ENCODE measurements at regions not wholly inside any gene's neighbourhood (a gene's known extent, or its start where the extent isn't known, plus 50 kb on each side); places are given as distances from the start of the nearest gene placed in this dataset.
"Not testable (repeated sequence)": the region's sequence is repeated elsewhere in the genome, so short reads cannot be mapped to it uniquely, and the experiment has no call there.

GRCh38 chr4:186405957-186406356 lies 140.0 kb downstream of the F11 start:
- Mint-ChIP-seq H3K4me3 (no peak overlapping the region), H3K27me3 (no peaks in the 10 kb centered on the region)

GRCh38 chr4:186404562-186405134 lies 138.7 kb downstream of the F11 start:
- no peaks in the 10 kb centered on the region for H3K36me3 Mint-ChIP-seq
- no peak overlapping the region for H3K27ac Mint-ChIP-seq
- H3K4me1 Mint-ChIP-seq: no peaks in the 10 kb centered on the region
- peaks cover 9% of the 10 kb centered on the region for H3K9me3 Mint-ChIP-seq
- DNase-seq: no peak
- no peak overlapping the region for H3K4me3 Mint-ChIP-seq
- CTCF ChIA-PET: interaction anchor here (1.2 kb wide), 1 partner anchor 268 kb away, joined by 3 read pairs; no protein-coding TSS in a partner anchor
- no peaks in the 10 kb centered on the region for H3K27me3 Mint-ChIP-seq

More at GRCh38 chr4:186405957-186406356, 140.0 kb downstream of the F11 start:
- DNase-seq: no peak
- H3K9me3 Mint-ChIP-seq: peaks cover 9% of the 10 kb centered on the region
- H3K4me1 Mint-ChIP-seq: no peaks in the 10 kb centered on the region
- no peak overlapping the region for H3K27ac Mint-ChIP-seq
- no peaks in the 10 kb centered on the region for H3K36me3 Mint-ChIP-seq
- CTCF ChIA-PET: interaction anchor here (1.2 kb wide), 1 partner anchor 269 kb away, joined by 3 read pairs; no protein-coding TSS in a partner anchor

GRCh38 chr4:186400676-186401075 lies 134.7 kb downstream of the F11 start:
- Mint-ChIP-seq H3K4me1 (no peaks in the 10 kb centered on the region), H3K36me3 (no peaks in the 10 kb centered on the region), H3K27me3 (no peaks in the 10 kb centered on the region), H3K4me3 (no peak overlapping the region), H3K9me3 (peaks cover 3% of the 10 kb centered on the region), H3K27ac (no peak overlapping the region)
- CTCF ChIA-PET: no interaction called here
- no peak for DNase-seq

GRCh38 chr4:186392017-186392416 lies 126.0 kb downstream of the F11 start:
- CTCF ChIA-PET: no interaction called here
- no peaks in the 10 kb centered on the region for H3K4me1 Mint-ChIP-seq
- DNase-seq: no peak
- H3K27ac Mint-ChIP-seq: no peak overlapping the region
- H3K4me3 Mint-ChIP-seq: no peak overlapping the region
- no peaks in the 10 kb centered on the region for H3K27me3 Mint-ChIP-seq
- no peaks in the 10 kb centered on the region for H3K9me3 Mint-ChIP-seq
- H3K36me3 Mint-ChIP-seq: no peaks in the 10 kb centered on the region

- CTCF ChIA-PET, H3K4me3 Mint-ChIP-seq, DNase-seq, H3K36me3 Mint-ChIP-seq, H3K9me3 Mint-ChIP-seq, H3K27me3 Mint-ChIP-seq: not testable (repeated sequence)
- peak overlapping the region; percentile 2 for H3K27ac Mint-ChIP-seq
- peaks cover 15% of the 10 kb centered on the region for H3K4me1 Mint-ChIP-seq
Measured at GRCh38 chr4:186384328-186384727, 118.3 kb downstream of the F11 start.

GRCh38 chr4:186368281-186368680 lies 102.3 kb downstream of the F11 start:
- no peaks in the 10 kb centered on the region for H3K36me3 Mint-ChIP-seq
- DNase-seq: no peak
- H3K4me1 Mint-ChIP-seq: no peaks in the 10 kb centered on the region
- CTCF ChIA-PET: no interaction called here
- H3K9me3 Mint-ChIP-seq: peaks cover 13% of the 10 kb centered on the region
- no peak overlapping the region for H3K4me3 Mint-ChIP-seq
- no peaks in the 10 kb centered on the region for H3K27me3 Mint-ChIP-seq
- no peak overlapping the region for H3K27ac Mint-ChIP-seq

GRCh38 chr4:186366326-186366725 lies 100.3 kb downstream of the F11 start:
- Mint-ChIP-seq H3K9me3 (peaks cover 13% of the 10 kb centered on the region), H3K27me3 (no peaks in the 10 kb centered on the region), H3K36me3 (no peaks in the 10 kb centered on the region), H3K4me3 (no peak overlapping the region), H3K27ac (no peak overlapping the region), H3K4me1 (no peaks in the 10 kb centered on the region)
- no peak for DNase-seq
- CTCF ChIA-PET: no interaction called here

GRCh38 chr4:186363038-186363437 lies 97.0 kb downstream of the F11 start:
- H3K4me3 Mint-ChIP-seq, DNase-seq, H3K27me3 Mint-ChIP-seq, H3K27ac Mint-ChIP-seq, H3K4me1 Mint-ChIP-seq, H3K36me3 Mint-ChIP-seq: not testable (repeated sequence)
- H3K9me3 Mint-ChIP-seq: peaks cover 13% of the 10 kb centered on the region
- CTCF ChIA-PET: interaction anchor here (2.1 kb wide), 1 partner anchor 224 kb away, joined by 6 read pairs; no protein-coding TSS in a partner anchor

- Mint-ChIP-seq H3K27me3 (no peaks in the 10 kb centered on the region), H3K4me1 (no peaks in the 10 kb centered on the region), H3K4me3 (no peak overlapping the region), H3K36me3 (no peaks in the 10 kb centered on the region), H3K27ac (no peak overlapping the region), H3K9me3 (peaks cover 13% of the 10 kb centered on the region)
- CTCF ChIA-PET: no interaction called here
- no peak for DNase-seq
Measured at GRCh38 chr4:186360551-186360950, 94.6 kb downstream of the F11 start.

GRCh38 chr4:186351668-186352194 lies 85.7 kb downstream of the F11 start:
- no peak overlapping the region for H3K4me3 Mint-ChIP-seq
- CTCF ChIA-PET: no interaction called here
- H3K27ac Mint-ChIP-seq: no peak overlapping the region
- DNase-seq: no peak
- H3K36me3 Mint-ChIP-seq: no peaks in the 10 kb centered on the region
- no peaks in the 10 kb centered on the region for H3K27me3 Mint-ChIP-seq
- no peaks in the 10 kb centered on the region for H3K9me3 Mint-ChIP-seq
- no peaks in the 10 kb centered on the region for H3K4me1 Mint-ChIP-seq

- CTCF ChIA-PET: no interaction called here
- no peak overlapping the region for H3K4me3 Mint-ChIP-seq
- no peak overlapping the region for H3K27ac Mint-ChIP-seq
- H3K4me1 Mint-ChIP-seq: no peaks in the 10 kb centered on the region
- no peak for DNase-seq
- no peaks in the 10 kb centered on the region for H3K36me3 Mint-ChIP-seq
- no peaks in the 10 kb centered on the region for H3K9me3 Mint-ChIP-seq
- no peaks in the 10 kb centered on the region for H3K27me3 Mint-ChIP-seq
Measured at GRCh38 chr4:186348433-186348832, 82.4 kb downstream of the F11 start.

GRCh38 chr4:186347743-186348142 lies 81.8 kb downstream of the F11 start:
- CTCF ChIA-PET: no interaction called here
- H3K9me3 Mint-ChIP-seq: no peaks in the 10 kb centered on the region
- DNase-seq: no peak
- H3K36me3 Mint-ChIP-seq: no peaks in the 10 kb centered on the region
- H3K4me1 Mint-ChIP-seq: no peaks in the 10 kb centered on the region
- H3K27me3 Mint-ChIP-seq: no peaks in the 10 kb centered on the region
- no peak overlapping the region for H3K4me3 Mint-ChIP-seq
- no peak overlapping the region for H3K27ac Mint-ChIP-seq

- DNase-seq: no peak
- peaks cover under 1% of the 10 kb centered on the region for H3K4me1 Mint-ChIP-seq
- H3K4me3 Mint-ChIP-seq: no peak overlapping the region
- H3K36me3 Mint-ChIP-seq: no peaks in the 10 kb centered on the region
- H3K27me3 Mint-ChIP-seq: no peaks in the 10 kb centered on the region
- CTCF ChIA-PET: no interaction called here
- H3K9me3 Mint-ChIP-seq: no peaks in the 10 kb centered on the region
- H3K27ac Mint-ChIP-seq: no peak overlapping the region
Measured at GRCh38 chr4:186345184-186345583, 79.2 kb downstream of the F11 start.

GRCh38 chr4:186342582-186342981 lies 76.6 kb downstream of the F11 start:
- Mint-ChIP-seq H3K4me1 (peaks cover 8% of the 10 kb centered on the region), H3K4me3 (no peak overlapping the region), H3K9me3 (no peaks in the 10 kb centered on the region), H3K27ac (no peak overlapping the region), H3K27me3 (no peaks in the 10 kb centered on the region), H3K36me3 (no peaks in the 10 kb centered on the region)
- CTCF ChIA-PET: no interaction called here
- no peak for DNase-seq

- no peak for DNase-seq
- CTCF ChIA-PET: no interaction called here
- peaks cover 8% of the 10 kb centered on the region for H3K4me1 Mint-ChIP-seq
- H3K27ac Mint-ChIP-seq: no peak overlapping the region
- no peaks in the 10 kb centered on the region for H3K9me3 Mint-ChIP-seq
- H3K36me3 Mint-ChIP-seq: no peaks in the 10 kb centered on the region
- no peaks in the 10 kb centered on the region for H3K27me3 Mint-ChIP-seq
- H3K4me3 Mint-ChIP-seq: no peak overlapping the region
Measured at GRCh38 chr4:186341655-186342054, 75.7 kb downstream of the F11 start.
